GM13977 (cell line): ENCODE measurements at regions not wholly inside any gene's neighbourhood (a gene's known extent, or its start where the extent isn't known, plus 50 kb on each side); places are given as distances from the start of the nearest gene placed in this dataset.
"Not testable (repeated sequence)": the region's sequence is repeated elsewhere in the genome, so short reads cannot be mapped to it uniquely, and the experiment has no call there.

Source experiments
- DNase-seq: peaks from one replicate; pipeline ENCODE4 v3.0.0; 2012; ENCODE audit warnings: low spot score
- CTCF ChIP-seq: IDR thresholded peaks from 2 replicates; pipeline ENCODE4 v1.5.1; 2012; ENCODE audit warnings: mild to moderate bottlenecking, control low read depth; ENCODE audit not compliant: insufficient read depth; ENCODE audit errors: extremely low read depth, missing control alignments
- in situ Hi-C: fragments of 300-500 bp; cut with MboI; formaldehyde crosslinking; loops from one replicate; pipeline ENCODE4 v1.12.0; 2022; ENCODE audit warnings: low sequenced_read_pairs, low pct_unique_long_range_greater_than_20kb, mixed read lengths, inconsistent platforms; ENCODE audit not compliant: unreplicated experiment

- in situ Hi-C loops, result no loop called here
- DNase-seq, result no peak
- no peak for TF ChIP-seq CTCF
Measured at GRCh38 chr5:129284010-129284409, 176.1 kb upstream of the ADAMTS19 start.

- in situ Hi-C loops, DNase-seq: not testable (repeated sequence)
Measured at GRCh38 chr5:129294216-129294615, 165.9 kb upstream of the ADAMTS19 start.

GRCh38 chr5:129306725-129307124 is 153.4 kb upstream of the ADAMTS19 start:
- TF ChIP-seq CTCF, result no peak
- in situ Hi-C loops, result no loop called here
- DNase-seq, result no peak

GRCh38 chr5:129322968-129323367 is 137.1 kb upstream of the ADAMTS19 start:
- in situ Hi-C loops, result no loop called here
- no peak for DNase-seq
- no peak for TF ChIP-seq CTCF

GRCh38 chr5:129341306-129341705 is 118.8 kb upstream of the ADAMTS19 start:
- no peak for TF ChIP-seq CTCF
- in situ Hi-C loops, result no loop called here
- no peak for DNase-seq

GRCh38 chr5:129342796-129343195 is 117.3 kb upstream of the ADAMTS19 start:
- no peak for DNase-seq

More at GRCh38 chr5:129342796-129343195, 117.3 kb upstream of the ADAMTS19 start:
- no peak for TF ChIP-seq CTCF
- in situ Hi-C loops, result no loop called here
